ENCODE measurements at regions not wholly inside any gene's neighbourhood (a gene's known extent, or its start where the extent isn't known, plus 50 kb on each side); places are given as distances from the start of the nearest gene placed in this dataset.

GRCh38 chr12:22932431-22932830, 307.5 kb downstream of the ETNK1 start:
- Histone ChIP-seq H3K27me3 (ENCODE audit: insufficient read depth, low read depth, low read length) (no peaks in the 10 kb centered on the region), H4K20me1 (ENCODE audit: insufficient read depth) (no peaks in the 10 kb centered on the region), H3K4me3 (ENCODE audit: low read length) (no peak overlapping the region), H3K79me2 (replicated peaks; ENCODE audit: insufficient read depth, low read length) (no peaks in the 10 kb centered on the region), H3K36me3 (ENCODE audit: insufficient read depth, low read length) (no peaks in the 10 kb centered on the region), H3K27ac (ENCODE audit: low read length) (no peak overlapping the region), H2AFZ (ENCODE audit: low read depth, low read length) (no peak overlapping the region), H3K9me3 (ENCODE audit: low read length) (no peaks in the 10 kb centered on the region), H3K9me2 (ENCODE audit: insufficient read depth, low read length) (no peaks in the 10 kb centered on the region), H3K4me2 (ENCODE audit: low read length) (no peak overlapping the region), H3K9ac (ENCODE audit: low read length) (no peak overlapping the region), H3F3A (ENCODE audit: insufficient read depth, low read length, poor library complexity, severe bottlenecking) (no peaks in the 10 kb centered on the region)
- TF ChIP-seq SMC3 (conservative IDR thresholded peaks at IDR 0.05; ENCODE audit: poor library complexity), result no peak
- no peak for TF ChIP-seq POLR2AphosphoS5 (IDR thresholded peaks at IDR 0.05)
- no peak for TF ChIP-seq EP300 (conservative IDR thresholded peaks at IDR 0.05; ENCODE audit: poor library complexity, severe bottlenecking)
- TF ChIP-seq MXI1 (conservative IDR thresholded peaks at IDR 0.05; ENCODE audit: poor library complexity, severe bottlenecking), result no peak
- no peak for TF ChIP-seq CTCF (IDR thresholded peaks at IDR 0.05; ENCODE audit: poor library complexity, severe bottlenecking)
- TF ChIP-seq EZH2 (IDR thresholded peaks at IDR 0.05; ENCODE audit: borderline replicate concordance, insufficient read depth, low read length, poor library complexity, severe bottlenecking), result no peak

- Histone ChIP-seq H3K4me3 (ENCODE audit: low read length) (no peak overlapping the region), H3K4me2 (ENCODE audit: low read length) (no peak overlapping the region), H3K9ac (ENCODE audit: low read length) (no peak overlapping the region)
Observed at GRCh38 chr12:22935090-22935489, 310.1 kb downstream of the ETNK1 start.

More at GRCh38 chr12:22935090-22935489, 310.1 kb downstream of the ETNK1 start:
- no peaks in the 10 kb centered on the region for H3K79me2 ChIP-seq (replicated peaks; ENCODE audit: insufficient read depth, low read length)
- no peak overlapping the region for H3K27ac ChIP-seq (ENCODE audit: low read length)
- H3K36me3 ChIP-seq (ENCODE audit: insufficient read depth, low read length), result no peaks in the 10 kb centered on the region
- no peaks in the 10 kb centered on the region for H3K9me2 ChIP-seq (ENCODE audit: insufficient read depth, low read length)
- TF ChIP-seq EP300 (conservative IDR thresholded peaks at IDR 0.05; ENCODE audit: poor library complexity, severe bottlenecking) (no peak), MXI1 (conservative IDR thresholded peaks at IDR 0.05; ENCODE audit: poor library complexity, severe bottlenecking) (no peak), SMC3 (conservative IDR thresholded peaks at IDR 0.05; ENCODE audit: poor library complexity) (no peak), EZH2 (IDR thresholded peaks at IDR 0.05; ENCODE audit: borderline replicate concordance, insufficient read depth, low read length, poor library complexity, severe bottlenecking) (no peak), TAF1 (IDR thresholded peaks at IDR 0.05; ENCODE audit: low read depth) (no peak), REST (IDR thresholded peaks at IDR 0.05; ENCODE audit: borderline replicate concordance) (no peak), POLR2AphosphoS5 (IDR thresholded peaks at IDR 0.05) (no peak)
- H2AFZ ChIP-seq (ENCODE audit: low read depth, low read length), result no peak overlapping the region
- H3K27me3 ChIP-seq (ENCODE audit: insufficient read depth, low read depth, low read length), result no peaks in the 10 kb centered on the region
- H3K9me3 ChIP-seq (ENCODE audit: low read length), result no peaks in the 10 kb centered on the region
- H3F3A ChIP-seq (ENCODE audit: insufficient read depth, low read length, poor library complexity, severe bottlenecking), result no peaks in the 10 kb centered on the region
- no peaks in the 10 kb centered on the region for H4K20me1 ChIP-seq (ENCODE audit: insufficient read depth)

Measured in neural cell (in vitro differentiated cells).